Gastrocnemius medialis (tissue), 4 donors: ENCODE measurements at regions not wholly inside any gene's neighbourhood (a gene's known extent, or its start where the extent isn't known, plus 50 kb on each side); places are given as distances from the start of the nearest gene placed in this dataset.
A peak's percentile ranks its signal among the peaks of the same experiment; 100 is the strongest.

ENCODE experiments used
- ATAC-seq, 2 donors: fragments of 150-250 bp; one replicate each; pipeline ENCODE4 v1.9.1; 2016
- DNase-seq, 2 donors: peaks; one replicate each; pipeline ENCODE4 v3.0.0-alpha.2; 2019
- H3K27ac ChIP-seq, 4 donors: fragments of 200-600 bp; sonication (generic); 1 replicate in 1 of 4; 2 replicates in 3 of 4; pipeline ENCODE4 v1.5.1; 2016 to 2018; ENCODE audit warnings: mild to moderate bottlenecking in 2 of 4, moderate library complexity in 1 of 4
- H3K27me3 ChIP-seq, 3 donors: fragments of 200-600 bp; sonication (generic) in 2 of 3; 1 replicate in 1 of 3; 2 replicates in 2 of 3; pipeline versions ENCODE4 v1.5.1 to v1.6.0; 2016 to 2019; ENCODE audit warnings: mild to moderate bottlenecking in 1 of 3, moderate library complexity in 1 of 3
- H3K36me3 ChIP-seq, 2 donors: fragments of 200-600 bp; sonication (generic) in 1 of 2; one replicate each; pipeline ENCODE4 v1.5.1; 2017 to 2018
- H3K4me1 ChIP-seq, 2 donors: fragments of 200-600 bp; sonication (generic) in 1 of 2; one replicate each; pipeline ENCODE4 v1.5.1; 2016 to 2017; ENCODE audit warnings: mild to moderate bottlenecking in 2 of 2
- H3K4me3 ChIP-seq, 4 donors: fragments of 200-600 bp; sonication (generic) in 3 of 4; 1 replicate in 1 of 4; 2 replicates in 3 of 4; pipeline ENCODE4 v1.5.1; 2016 to 2019; ENCODE audit warnings: mild to moderate bottlenecking in 2 of 4
- H3K9me3 ChIP-seq, 3 donors: fragments of 200-600 bp; sonication (generic) in 2 of 3; 1 replicate in 1 of 3; 2 replicates in 2 of 3; pipeline ENCODE4 v1.5.1; 2016 to 2019
- POLR2A ChIP-seq, 2 donors: fragments of 450-650 bp; IDR thresholded peaks; one replicate each; pipeline ENCODE4 v1.6.1; 2017; ENCODE audit warnings: antibody characterized with exemption in 2 of 2, mild to moderate bottlenecking in 2 of 2, moderate library complexity in 2 of 2
- in situ Hi-C, 4 donors: fragments of 200-750 bp; cut with MboI; loops; one replicate each; pipeline versions ENCODE4 v1.15.0 to v1.8.0; 2017; ENCODE audit warnings: low sequenced_read_pairs in 4 of 4
- intact Hi-C: fragments of 100-400 bp; cut with DNase I; formaldehyde crosslinking; loops from one replicate; pipeline ENCODE4 v1.15.1; 2023; ENCODE audit warnings: low total_unique reads
- TF ChIP-seq, protein P1 (sequence below), 5 experiments: fragments of 450-650 bp in 3 of 5; fragments of 200-600 bp in 2 of 5; sonication (generic) in 2 of 5; IDR thresholded peaks in 4 of 5; conservative IDR thresholded peaks in 1 of 5; 1 replicate in 4 of 5; 2 replicates in 1 of 5; pipeline ENCODE4 v1.5.1; 2016 to 2019; ENCODE audit warnings: antibody characterized with exemption in 5 of 5, mild to moderate bottlenecking in 3 of 5, moderate library complexity in 3 of 5

DNA sequence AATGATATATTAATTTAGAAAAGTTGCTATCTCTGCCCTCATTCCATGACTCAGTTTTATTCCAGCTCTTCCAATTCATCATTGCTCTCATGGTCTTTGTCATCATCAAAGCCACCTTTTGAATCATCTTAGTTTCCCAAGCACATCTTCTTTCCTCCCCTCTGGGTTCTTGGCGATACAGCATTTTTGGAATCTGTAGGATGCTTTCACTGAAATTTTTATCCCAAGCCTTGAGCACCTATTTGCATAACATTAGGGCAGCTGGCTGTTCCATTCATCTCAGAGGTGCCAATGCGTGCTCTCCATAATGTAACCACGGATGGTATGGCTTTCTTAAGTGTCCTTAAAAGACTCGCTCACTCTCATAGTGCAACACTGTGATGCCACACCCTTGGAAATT lies 100.4 kb downstream of the SNX5 start:
- H3K27me3 ChIP-seq = peaks cover 0 to 8% (median 4%) of the 10 kb centered on the region in 3 donors
- no peak overlapping the region for H3K27ac ChIP-seq
- no peak for TF ChIP-seq POLR2A (IDR thresholded peaks at IDR 0.05)
- TF ChIP-seq, protein P1, sequence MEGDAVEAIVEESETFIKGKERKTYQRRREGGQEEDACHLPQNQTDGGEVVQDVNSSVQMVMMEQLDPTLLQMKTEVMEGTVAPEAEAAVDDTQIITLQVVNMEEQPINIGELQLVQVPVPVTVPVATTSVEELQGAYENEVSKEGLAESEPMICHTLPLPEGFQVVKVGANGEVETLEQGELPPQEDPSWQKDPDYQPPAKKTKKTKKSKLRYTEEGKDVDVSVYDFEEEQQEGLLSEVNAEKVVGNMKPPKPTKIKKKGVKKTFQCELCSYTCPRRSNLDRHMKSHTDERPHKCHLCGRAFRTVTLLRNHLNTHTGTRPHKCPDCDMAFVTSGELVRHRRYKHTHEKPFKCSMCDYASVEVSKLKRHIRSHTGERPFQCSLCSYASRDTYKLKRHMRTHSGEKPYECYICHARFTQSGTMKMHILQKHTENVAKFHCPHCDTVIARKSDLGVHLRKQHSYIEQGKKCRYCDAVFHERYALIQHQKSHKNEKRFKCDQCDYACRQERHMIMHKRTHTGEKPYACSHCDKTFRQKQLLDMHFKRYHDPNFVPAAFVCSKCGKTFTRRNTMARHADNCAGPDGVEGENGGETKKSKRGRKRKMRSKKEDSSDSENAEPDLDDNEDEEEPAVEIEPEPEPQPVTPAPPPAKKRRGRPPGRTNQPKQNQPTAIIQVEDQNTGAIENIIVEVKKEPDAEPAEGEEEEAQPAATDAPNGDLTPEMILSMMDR (IDR thresholded peaks at IDR 0.05 in 4 of 5, conservative IDR thresholded peaks at IDR 0.05 in 1 of 5) = no peak
- intact Hi-C loops = no loop called here
- no peaks in the 10 kb centered on the region for H3K9me3 ChIP-seq
- no peak for DNase-seq
- H3K4me3 ChIP-seq = no peak overlapping the region
- in situ Hi-C loops = no loop called here
- peaks cover 0 to 8% of the 10 kb centered on the region in 2 donors for H3K4me1 ChIP-seq
- ATAC-seq = no peak
- no peaks in the 10 kb centered on the region for H3K36me3 ChIP-seq

DNA sequence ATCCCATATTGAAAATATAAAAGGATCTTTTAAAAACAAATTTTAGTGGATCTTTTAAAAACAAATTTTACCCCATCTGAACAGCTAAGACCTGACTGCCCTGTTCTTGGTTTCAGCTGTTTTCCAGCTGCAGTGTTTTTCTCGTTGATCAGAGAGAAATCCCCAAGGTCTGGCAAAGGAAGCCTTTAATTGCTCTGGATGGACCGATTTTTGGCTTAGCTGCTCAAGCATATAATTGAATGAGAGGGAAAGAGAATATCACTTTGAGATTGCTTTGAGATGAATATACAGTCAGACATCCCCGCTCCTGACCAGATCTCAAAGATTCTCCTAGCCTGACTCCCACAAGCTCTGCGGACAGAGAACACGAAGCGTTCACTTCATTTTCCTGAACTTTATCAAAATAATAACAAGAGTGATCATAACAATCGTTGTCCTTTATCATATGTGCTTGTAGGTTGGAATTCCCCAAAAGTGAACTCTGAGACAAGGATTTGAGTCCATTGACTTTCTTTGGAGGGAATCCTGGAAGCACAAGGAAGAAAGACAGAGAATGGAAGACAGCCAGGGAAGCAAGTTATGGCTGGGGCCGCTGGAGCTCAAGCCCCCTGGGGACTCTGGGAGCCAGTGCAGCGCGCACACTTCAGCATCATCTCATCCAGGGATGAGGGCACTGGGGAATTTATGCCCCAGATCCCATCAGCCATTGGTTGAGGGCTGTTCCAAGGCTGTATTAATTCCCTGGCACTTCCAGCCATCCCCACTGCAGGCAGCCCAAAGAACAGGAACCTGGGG lies 101.3 kb downstream of the SNX5 start:
- no peaks in the 10 kb centered on the region for H3K9me3 ChIP-seq
- in situ Hi-C loops = no loop called here
- no peak for ATAC-seq
- H3K27me3 ChIP-seq = peaks cover 0 to 8% (median 4%) of the 10 kb centered on the region in 3 donors
- no peak for DNase-seq
- no peak for TF ChIP-seq POLR2A (IDR thresholded peaks at IDR 0.05)
- TF ChIP-seq, protein P1 (IDR thresholded peaks at IDR 0.05 in 4 of 5, conservative IDR thresholded peaks at IDR 0.05 in 1 of 5) = no peak
- no peak overlapping the region for H3K4me3 ChIP-seq
- no peaks in the 10 kb centered on the region for H3K36me3 ChIP-seq
- peak overlapping the region in 1 of 4 donors; percentile 16 for H3K27ac ChIP-seq
- H3K4me1 ChIP-seq = peaks cover 0 to 8% of the 10 kb centered on the region in 2 donors
- intact Hi-C loops = no loop called here

DNA sequence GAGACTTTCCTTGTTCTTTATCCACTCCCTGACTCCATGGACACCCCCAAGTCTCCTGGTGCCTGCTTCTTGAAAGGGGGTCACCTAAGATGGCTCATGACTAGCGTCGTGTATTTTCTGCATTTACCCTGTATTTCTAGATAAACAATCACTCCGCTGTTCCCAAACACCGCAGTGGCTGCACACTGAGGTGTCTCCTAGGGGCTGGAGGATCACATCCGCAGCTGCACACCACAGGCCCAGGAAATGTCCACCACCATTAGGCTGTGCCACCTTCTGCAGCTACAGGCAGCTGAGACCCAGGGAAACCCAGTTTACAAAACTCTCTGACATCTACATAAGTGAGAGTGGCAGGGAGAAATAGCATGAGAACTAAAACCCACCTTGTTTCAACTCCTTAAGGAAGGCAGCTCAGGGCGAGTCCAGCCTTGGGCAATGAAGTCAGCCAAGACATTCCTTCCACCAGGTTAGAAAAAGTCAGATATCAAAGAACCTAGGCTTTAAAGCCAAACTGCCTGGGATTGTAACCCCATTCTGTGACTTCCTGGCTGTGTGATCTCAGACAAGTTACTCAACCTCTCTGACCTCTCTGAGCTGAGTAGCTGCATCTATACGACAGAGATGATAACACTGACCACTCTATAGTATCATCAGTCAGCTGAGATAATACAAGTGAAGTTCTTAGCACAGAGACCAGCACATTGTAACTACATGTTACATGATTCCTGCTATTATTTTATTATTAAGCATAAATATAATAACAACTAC lies 102.2 kb downstream of the SNX5 start:
- no peak overlapping the region for H3K27ac ChIP-seq
- no peak for DNase-seq
- TF ChIP-seq, protein P1 (IDR thresholded peaks at IDR 0.05 in 4 of 5, conservative IDR thresholded peaks at IDR 0.05 in 1 of 5) = no peak
- no peak for TF ChIP-seq POLR2A (IDR thresholded peaks at IDR 0.05)

DNA sequence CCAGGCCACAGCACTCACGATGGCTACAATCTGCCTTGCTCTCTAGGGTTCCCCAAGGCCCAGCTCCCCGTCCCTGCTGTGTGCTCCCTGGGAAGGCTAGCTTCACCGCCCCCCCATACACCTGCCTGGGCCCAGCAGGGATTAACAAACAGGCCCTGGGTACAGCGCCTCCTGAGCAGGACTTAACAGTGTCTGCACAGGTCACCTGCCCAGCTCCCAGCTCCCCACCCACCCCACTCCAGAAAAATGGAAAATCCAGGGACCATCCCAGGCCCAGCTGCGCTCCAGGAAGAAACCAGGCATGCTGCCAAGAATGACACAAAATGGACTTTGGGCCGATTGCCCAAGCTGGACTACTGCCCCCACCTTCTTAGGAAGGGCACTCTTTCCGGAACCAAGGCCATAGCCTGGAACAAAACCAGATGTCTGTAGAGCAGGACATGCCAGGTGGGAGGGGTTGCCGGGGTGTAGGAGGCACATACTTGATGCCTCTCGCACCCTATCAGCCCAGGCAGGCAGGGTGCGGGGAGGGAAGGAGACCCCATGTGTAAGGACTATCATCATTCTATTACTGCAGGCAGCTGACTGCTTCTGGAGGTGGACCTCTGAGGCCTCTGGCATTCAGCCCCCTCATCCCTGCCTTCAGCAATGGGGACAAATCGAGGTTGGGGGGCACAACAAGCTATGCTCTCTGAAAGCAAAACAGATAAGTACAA lies 104.9 kb downstream of the SNX5 start:
- in situ Hi-C loops (no loop called here), intact Hi-C loops (no loop called here)
- no peak for DNase-seq
- Histone ChIP-seq H3K36me3 (no peaks in the 10 kb centered on the region), H3K27ac (no peak overlapping the region), H3K27me3 (no peaks in the 10 kb centered on the region), H3K4me1 (peaks cover 0 to 15% of the 10 kb centered on the region in 2 donors), H3K4me3 (no peak overlapping the region), H3K9me3 (no peaks in the 10 kb centered on the region)
- no peak for TF ChIP-seq POLR2A (IDR thresholded peaks at IDR 0.05)
- TF ChIP-seq, protein P1 (IDR thresholded peaks at IDR 0.05 in 4 of 5, conservative IDR thresholded peaks at IDR 0.05 in 1 of 5) = no peak
- ATAC-seq = peak; percentile 17 to 49

More for the DNA sequence above, 102.2 kb downstream of the SNX5 start:
- ATAC-seq = no peak
- intact Hi-C loops (no loop called here), in situ Hi-C loops (no loop called here)
- Histone ChIP-seq H3K27me3 (peaks cover 0 to 6% (median 4%) of the 10 kb centered on the region in 3 donors), H3K36me3 (no peaks in the 10 kb centered on the region), H3K4me3 (no peak overlapping the region), H3K9me3 (no peaks in the 10 kb centered on the region), H3K4me1 (peaks cover 0 to 8% of the 10 kb centered on the region in 2 donors)
